SK-N-SH (cell line): ENCODE measurements at regions not wholly inside any gene's neighbourhood (a gene's known extent, or its start where the extent isn't known, plus 50 kb on each side); places are given as distances from the start of the nearest gene placed in this dataset.

ENCODE experiments used
- EP300 ChIP-seq, 2 experiments: IDR thresholded peaks; 2 replicates each; pipeline versions ENCODE4 v1.4.0 to v1.6.1; 2012; ENCODE audit warnings: borderline replicate concordance in 1 of 2, low read depth in 1 of 2, low read length in 1 of 2
- RAD21 ChIP-seq: IDR thresholded peaks from 2 replicates; pipeline ENCODE4 v1.6.1; 2012; ENCODE audit warnings: mild to moderate bottlenecking, low read length
- TF ChIP-seq, protein P1 (sequence below): IDR thresholded peaks from 2 replicates; pipeline ENCODE4 v1.6.1; 2012; ENCODE audit warnings: mild to moderate bottlenecking, low read depth, low read length, moderate library complexity

- no peak for TF ChIP-seq EP300 (IDR thresholded peaks at IDR 0.05; ENCODE audit: borderline replicate concordance in 1 of 2, low read depth in 1 of 2, low read length in 1 of 2)
- TF ChIP-seq, protein P1, sequence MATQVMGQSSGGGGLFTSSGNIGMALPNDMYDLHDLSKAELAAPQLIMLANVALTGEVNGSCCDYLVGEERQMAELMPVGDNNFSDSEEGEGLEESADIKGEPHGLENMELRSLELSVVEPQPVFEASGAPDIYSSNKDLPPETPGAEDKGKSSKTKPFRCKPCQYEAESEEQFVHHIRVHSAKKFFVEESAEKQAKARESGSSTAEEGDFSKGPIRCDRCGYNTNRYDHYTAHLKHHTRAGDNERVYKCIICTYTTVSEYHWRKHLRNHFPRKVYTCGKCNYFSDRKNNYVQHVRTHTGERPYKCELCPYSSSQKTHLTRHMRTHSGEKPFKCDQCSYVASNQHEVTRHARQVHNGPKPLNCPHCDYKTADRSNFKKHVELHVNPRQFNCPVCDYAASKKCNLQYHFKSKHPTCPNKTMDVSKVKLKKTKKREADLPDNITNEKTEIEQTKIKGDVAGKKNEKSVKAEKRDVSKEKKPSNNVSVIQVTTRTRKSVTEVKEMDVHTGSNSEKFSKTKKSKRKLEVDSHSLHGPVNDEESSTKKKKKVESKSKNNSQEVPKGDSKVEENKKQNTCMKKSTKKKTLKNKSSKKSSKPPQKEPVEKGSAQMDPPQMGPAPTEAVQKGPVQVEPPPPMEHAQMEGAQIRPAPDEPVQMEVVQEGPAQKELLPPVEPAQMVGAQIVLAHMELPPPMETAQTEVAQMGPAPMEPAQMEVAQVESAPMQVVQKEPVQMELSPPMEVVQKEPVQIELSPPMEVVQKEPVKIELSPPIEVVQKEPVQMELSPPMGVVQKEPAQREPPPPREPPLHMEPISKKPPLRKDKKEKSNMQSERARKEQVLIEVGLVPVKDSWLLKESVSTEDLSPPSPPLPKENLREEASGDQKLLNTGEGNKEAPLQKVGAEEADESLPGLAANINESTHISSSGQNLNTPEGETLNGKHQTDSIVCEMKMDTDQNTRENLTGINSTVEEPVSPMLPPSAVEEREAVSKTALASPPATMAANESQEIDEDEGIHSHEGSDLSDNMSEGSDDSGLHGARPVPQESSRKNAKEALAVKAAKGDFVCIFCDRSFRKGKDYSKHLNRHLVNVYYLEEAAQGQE, result no peak
- no peak for TF ChIP-seq RAD21
Measured at GRCh38 chr12:127162902-127163301, 1104.1 kb upstream of the TMEM132C start.
